Fibroblast of upper back skin (primary cell): ENCODE measurements at regions not wholly inside any gene's neighbourhood (a gene's known extent, or its start where the extent isn't known, plus 50 kb on each side); places are given as distances from the start of the nearest gene placed in this dataset.
"Not testable (repeated sequence)": the region's sequence is repeated elsewhere in the genome, so short reads cannot be mapped to it uniquely, and the experiment has no call there.

Source experiments
- DNase-seq: peaks from one replicate; pipeline ENCODE4 v3.0.0-alpha.2; 2013

- no peak for DNase-seq
Observed at GRCh38 chr6:69466979-69467570, 329.7 kb downstream of the LMBRD1 start.

- no peak for DNase-seq
Observed at GRCh38 chr6:69465866-69466265, 330.9 kb downstream of the LMBRD1 start.

- no peak for DNase-seq
Observed at GRCh38 chr6:69456086-69456485, 340.7 kb downstream of the LMBRD1 start.

GRCh38 chr6:69454619-69455018 lies 342.2 kb downstream of the LMBRD1 start:
- not testable (repeated sequence) for DNase-seq

GRCh38 chr6:69450493-69450892 lies 346.3 kb downstream of the LMBRD1 start:
- not testable (repeated sequence) for DNase-seq

- no peak for DNase-seq
Observed at GRCh38 chr6:69449887-69450286, 346.9 kb downstream of the LMBRD1 start.
